Fibroblast of lung (primary cell): ENCODE measurements at regions not wholly inside any gene's neighbourhood (a gene's known extent, or its start where the extent isn't known, plus 50 kb on each side); places are given as distances from the start of the nearest gene placed in this dataset.
"Not testable (repeated sequence)": the region's sequence is repeated elsewhere in the genome, so short reads cannot be mapped to it uniquely, and the experiment has no call there.

Experiments
- DNase-seq, 2 donors: peaks; one replicate each; pipeline versions ENCODE4 v3.0.0 to v3.0.0-alpha.2; 2010; ENCODE audit warnings: low read depth in 2 of 2
- H2AFZ ChIP-seq: 2 replicates; pipeline ENCODE4 v1.5.1; 2012; ENCODE audit warnings: low read length, control low read depth, inconsistent platforms
- H3K27ac ChIP-seq: 2 replicates; pipeline ENCODE4 v1.5.1; 2011; ENCODE audit warnings: low read length, control low read depth; ENCODE audit not compliant: insufficient read depth
- H3K27me3 ChIP-seq: 2 replicates; pipeline ENCODE4 v1.5.1; 2011; ENCODE audit warnings: mild to moderate bottlenecking, low read length; ENCODE audit not compliant: control insufficient read depth, insufficient read depth
- H3K36me3 ChIP-seq: 2 replicates; pipeline ENCODE4 v1.5.1; 2011; ENCODE audit warnings: low read length; ENCODE audit not compliant: control insufficient read depth, insufficient read depth
- H3K4me1 ChIP-seq: 2 replicates; pipeline ENCODE4 v1.5.1; 2011; ENCODE audit warnings: low read length; ENCODE audit not compliant: control insufficient read depth, insufficient read depth; ENCODE audit errors: extremely low read depth
- H3K4me2 ChIP-seq: 2 replicates; pipeline ENCODE4 v1.5.1; 2011; ENCODE audit warnings: low read length, control low read depth; ENCODE audit not compliant: insufficient read depth; ENCODE audit errors: extremely low read depth
- H3K4me3 ChIP-seq, 4 experiments: fragments of 200-600 bp in 1 of 4; sonication (generic) in 1 of 4; replicated peaks in 1 of 4; 2 replicates each; pipeline ENCODE4 v1.5.1; 2011 to 2016; ENCODE audit warnings: low read length in 4 of 4, low read depth in 3 of 4, mild to moderate bottlenecking in 3 of 4, control low read depth in 2 of 4, inconsistent platforms in 1 of 4, mixed read lengths in 1 of 4; ENCODE audit not compliant: insufficient read depth in 1 of 4; ENCODE audit errors: control extremely low read depth in 1 of 4
- H3K79me2 ChIP-seq: 2 replicates; pipeline ENCODE4 v1.5.1; 2012; ENCODE audit warnings: mild to moderate bottlenecking, low read length, inconsistent platforms; ENCODE audit not compliant: control insufficient read depth, insufficient read depth
- H3K9ac ChIP-seq: 2 replicates; pipeline ENCODE4 v1.5.1; 2011; ENCODE audit warnings: mild to moderate bottlenecking, low read length, control low read depth; ENCODE audit not compliant: insufficient read depth
- H3K9me3 ChIP-seq: 2 replicates; pipeline ENCODE4 v1.5.1; 2012; ENCODE audit warnings: low read depth, low read length; ENCODE audit not compliant: control insufficient read depth, insufficient read depth
- H4K20me1 ChIP-seq: 2 replicates; pipeline ENCODE4 v1.5.1; 2011; ENCODE audit warnings: low read length; ENCODE audit not compliant: control insufficient read depth, insufficient read depth; ENCODE audit errors: extremely low read depth
- EZH2 ChIP-seq: IDR thresholded peaks from 2 replicates; pipeline ENCODE4 v1.5.1; 2012; ENCODE audit warnings: low read length, control low read depth, mild to moderate bottlenecking; ENCODE audit errors: missing control alignments
- TF ChIP-seq, protein P1 (sequence below), 2 donors: IDR thresholded peaks in 1 of 2; conservative IDR thresholded peaks in 1 of 2; 1 replicate in 1 of 2; 2 replicates in 1 of 2; pipeline ENCODE4 v1.5.1; 2011 to 2012; ENCODE audit warnings: low read length in 2 of 2, control low read depth in 1 of 2, inconsistent platforms in 1 of 2, low read depth in 1 of 2, mild to moderate bottlenecking in 1 of 2

DNA sequence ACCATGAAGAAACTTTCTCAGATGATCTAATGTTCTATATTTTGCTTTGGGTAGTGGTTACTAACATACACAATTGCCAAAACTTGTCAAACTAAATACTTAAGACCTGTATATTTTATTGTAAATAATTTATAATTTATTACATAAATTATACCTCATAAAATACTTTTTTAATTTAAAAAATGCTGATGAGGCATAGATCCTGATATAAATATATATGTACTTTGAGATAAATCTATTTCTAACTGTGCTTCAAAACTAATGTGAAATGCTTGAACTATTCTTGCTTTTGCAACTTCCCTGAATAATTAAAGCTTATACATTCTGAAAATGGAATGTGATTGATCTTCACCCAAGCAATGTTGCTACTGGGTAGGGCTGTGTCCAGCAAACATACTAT is 568.8 kb downstream of the INSC start:
- H3K27me3 ChIP-seq: no peaks in the 10 kb centered on the region
- no peak for DNase-seq
- H3K4me2 ChIP-seq: no peak overlapping the region
- H3K79me2 ChIP-seq: no peaks in the 10 kb centered on the region
- no peaks in the 10 kb centered on the region for H3K9me3 ChIP-seq
- no peak overlapping the region for H2AFZ ChIP-seq
- H3K4me3 ChIP-seq: no peak overlapping the region
- H4K20me1 ChIP-seq: no peaks in the 10 kb centered on the region
- no peak overlapping the region for H3K27ac ChIP-seq
- H3K9ac ChIP-seq: no peak overlapping the region
- no peaks in the 10 kb centered on the region for H3K36me3 ChIP-seq
- no peak for TF ChIP-seq EZH2
- TF ChIP-seq, protein P1, sequence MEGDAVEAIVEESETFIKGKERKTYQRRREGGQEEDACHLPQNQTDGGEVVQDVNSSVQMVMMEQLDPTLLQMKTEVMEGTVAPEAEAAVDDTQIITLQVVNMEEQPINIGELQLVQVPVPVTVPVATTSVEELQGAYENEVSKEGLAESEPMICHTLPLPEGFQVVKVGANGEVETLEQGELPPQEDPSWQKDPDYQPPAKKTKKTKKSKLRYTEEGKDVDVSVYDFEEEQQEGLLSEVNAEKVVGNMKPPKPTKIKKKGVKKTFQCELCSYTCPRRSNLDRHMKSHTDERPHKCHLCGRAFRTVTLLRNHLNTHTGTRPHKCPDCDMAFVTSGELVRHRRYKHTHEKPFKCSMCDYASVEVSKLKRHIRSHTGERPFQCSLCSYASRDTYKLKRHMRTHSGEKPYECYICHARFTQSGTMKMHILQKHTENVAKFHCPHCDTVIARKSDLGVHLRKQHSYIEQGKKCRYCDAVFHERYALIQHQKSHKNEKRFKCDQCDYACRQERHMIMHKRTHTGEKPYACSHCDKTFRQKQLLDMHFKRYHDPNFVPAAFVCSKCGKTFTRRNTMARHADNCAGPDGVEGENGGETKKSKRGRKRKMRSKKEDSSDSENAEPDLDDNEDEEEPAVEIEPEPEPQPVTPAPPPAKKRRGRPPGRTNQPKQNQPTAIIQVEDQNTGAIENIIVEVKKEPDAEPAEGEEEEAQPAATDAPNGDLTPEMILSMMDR (conservative IDR thresholded peaks at IDR 0.05 in 1 of 2, IDR thresholded peaks at IDR 0.05 in 1 of 2; ENCODE audit: low read depth in 1 of 2, low read length in 2 of 2): no peak
- H3K4me1 ChIP-seq: no peaks in the 10 kb centered on the region

DNA sequence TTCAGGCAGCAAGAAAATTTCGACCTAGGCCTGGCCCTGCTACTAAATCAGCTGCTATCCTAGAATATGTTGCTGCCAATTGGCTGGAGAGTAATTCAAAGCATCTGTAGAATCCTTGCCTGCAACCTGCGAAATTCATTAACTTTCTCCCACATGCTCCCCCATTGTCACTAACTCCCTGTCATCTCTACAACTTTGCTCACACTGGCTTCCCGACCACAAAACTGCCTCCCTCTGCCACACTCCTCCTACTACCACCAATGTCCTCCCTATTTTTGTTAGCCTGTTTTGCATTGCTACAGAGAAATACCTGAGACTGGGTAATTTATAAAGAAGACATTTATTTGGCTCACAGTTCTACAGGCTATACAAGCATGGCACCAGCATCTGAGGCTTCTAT is 570.6 kb downstream of the INSC start:
- peak in 1 of 2 donors; percentile 33 for DNase-seq
- Histone ChIP-seq H3K4me2 (no peak overlapping the region), H3K27me3 (no peaks in the 10 kb centered on the region)

DNA sequence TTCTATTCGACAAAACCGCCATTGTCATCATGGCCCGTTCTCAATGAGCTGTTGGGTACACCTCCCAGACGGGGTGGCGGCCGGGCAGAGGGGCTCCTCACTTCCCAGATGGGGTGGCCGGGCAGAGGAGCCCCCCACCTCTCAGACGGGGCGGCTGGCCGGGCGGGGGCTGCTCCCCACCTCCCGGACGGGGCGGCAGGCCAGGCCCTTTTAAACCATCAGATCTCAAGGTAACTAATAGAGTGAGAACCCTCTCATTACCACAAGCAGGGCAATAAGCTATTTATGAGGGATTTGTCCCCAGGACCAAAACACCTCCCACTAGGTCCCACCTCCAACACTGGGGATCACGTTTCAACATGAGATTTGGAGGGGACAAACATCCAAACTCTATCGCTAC is 571.5 kb downstream of the INSC start:
- not testable (repeated sequence) for H3K4me2 ChIP-seq, H3K79me2 ChIP-seq, H3K4me1 ChIP-seq, H3K27ac ChIP-seq, H3K9ac ChIP-seq, H4K20me1 ChIP-seq, H3K36me3 ChIP-seq, H3K9me3 ChIP-seq, DNase-seq, H2AFZ ChIP-seq, H3K27me3 ChIP-seq, H3K4me3 ChIP-seq

More for the DNA sequence above, 570.6 kb downstream of the INSC start:
- no peaks in the 10 kb centered on the region for H3K79me2 ChIP-seq
- TF ChIP-seq EZH2: no peak
- TF ChIP-seq, protein P1 (conservative IDR thresholded peaks at IDR 0.05 in 1 of 2, IDR thresholded peaks at IDR 0.05 in 1 of 2; ENCODE audit: low read depth in 1 of 2, low read length in 2 of 2): no peak
- no peak overlapping the region for H3K9ac ChIP-seq
- H3K4me3 ChIP-seq: no peak overlapping the region
- no peaks in the 10 kb centered on the region for H4K20me1 ChIP-seq
- H3K27ac ChIP-seq: no peak overlapping the region
- H3K36me3 ChIP-seq: no peaks in the 10 kb centered on the region
- H2AFZ ChIP-seq: no peak overlapping the region
- H3K4me1 ChIP-seq: no peaks in the 10 kb centered on the region
- no peaks in the 10 kb centered on the region for H3K9me3 ChIP-seq
